IPS DF 6.9 (cell line): ENCODE measurements at regions not wholly inside any gene's neighbourhood (a gene's known extent, or its start where the extent isn't known, plus 50 kb on each side); places are given as distances from the start of the nearest gene placed in this dataset.

ENCODE experiments used
- DNase-seq: peaks from one replicate; pipeline ENCODE4 v3.0.0-alpha.2; 2013; ENCODE audit warnings: low read depth, low spot score
- H3K27ac ChIP-seq: one replicate; pipeline ENCODE4 v1.5.1; 2013; ENCODE audit warnings: low read length, control low read depth
- H3K27me3 ChIP-seq: 2 replicates; pipeline ENCODE4 v1.6.1; 2013; ENCODE audit warnings: mild to moderate bottlenecking, low read length; ENCODE audit not compliant: control insufficient read depth, insufficient read depth
- H3K36me3 ChIP-seq: 2 replicates; pipeline ENCODE4 v1.6.1; 2013; ENCODE audit warnings: low read length; ENCODE audit not compliant: control insufficient read depth, insufficient read depth
- H3K4me1 ChIP-seq: 2 replicates; pipeline ENCODE4 v1.6.1; 2013; ENCODE audit warnings: low read length; ENCODE audit not compliant: control insufficient read depth, insufficient read depth
- H3K4me3 ChIP-seq: 2 replicates; pipeline ENCODE4 v1.5.1; 2013; ENCODE audit warnings: mild to moderate bottlenecking, low read length
- H3K9me3 ChIP-seq: 2 replicates; pipeline ENCODE4 v1.6.1; 2013; ENCODE audit warnings: low read length, inconsistent platforms; ENCODE audit not compliant: control insufficient read depth, insufficient read depth
- WGBS: extraction: QIAGEN DNeasy Blood & Tissue Kit; methylation state at CpG from one replicate; pipeline ENCODE4 v1.1.7; 2013; ENCODE audit warnings: mixed read lengths, missing lambda C conversion rate; ENCODE audit not compliant: insufficient read length, insufficient coverage; 5-methylcytosine and 5-hydroxymethylcytosine counted together

DNA sequence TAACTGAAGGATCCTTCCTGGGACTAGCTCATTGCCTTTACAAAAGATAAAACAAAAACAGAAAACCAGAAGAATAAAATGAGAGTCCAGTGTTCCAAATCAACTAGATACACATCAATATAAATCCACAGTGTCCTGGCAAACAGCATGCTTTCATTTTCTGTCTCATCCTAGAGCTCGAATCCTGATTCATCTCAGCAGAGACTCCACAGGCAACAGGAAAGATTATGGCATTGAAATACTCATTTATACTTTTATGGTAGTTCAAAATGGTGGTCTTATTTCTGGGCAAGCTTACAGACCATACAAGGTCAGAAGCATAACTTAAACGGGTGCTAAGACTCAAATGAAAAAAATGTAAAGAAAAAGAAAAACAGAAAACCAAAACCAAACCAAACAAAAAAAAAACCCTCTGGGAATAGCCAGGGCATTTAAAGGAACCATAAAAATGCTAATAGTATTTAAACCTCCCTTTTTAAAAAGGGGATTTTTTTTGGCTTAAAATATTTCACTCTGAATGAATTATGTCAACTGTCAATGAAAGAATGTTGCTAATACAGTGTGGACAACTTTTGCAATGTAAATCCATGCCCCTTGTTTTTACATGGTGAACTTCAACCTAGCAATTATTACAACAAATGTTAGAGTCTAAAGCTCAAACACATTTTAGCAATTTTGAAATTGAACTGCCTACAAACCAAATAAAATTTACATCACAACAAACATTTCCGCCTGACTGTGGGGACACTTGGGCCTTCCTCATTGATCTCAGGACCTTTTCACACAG is 57.9 kb downstream of the GPR101 start:
- no CpG with 5 or more reads among the region's 3 CpGs for WGBS
- H3K27ac ChIP-seq, result no peak overlapping the region
- no peaks in the 10 kb centered on the region for H3K27me3 ChIP-seq
- H3K36me3 ChIP-seq, result no peaks in the 10 kb centered on the region
- DNase-seq, result no peak
- H3K4me3 ChIP-seq, result no peak overlapping the region
- H3K9me3 ChIP-seq, result no peaks in the 10 kb centered on the region
- no peaks in the 10 kb centered on the region for H3K4me1 ChIP-seq

DNA sequence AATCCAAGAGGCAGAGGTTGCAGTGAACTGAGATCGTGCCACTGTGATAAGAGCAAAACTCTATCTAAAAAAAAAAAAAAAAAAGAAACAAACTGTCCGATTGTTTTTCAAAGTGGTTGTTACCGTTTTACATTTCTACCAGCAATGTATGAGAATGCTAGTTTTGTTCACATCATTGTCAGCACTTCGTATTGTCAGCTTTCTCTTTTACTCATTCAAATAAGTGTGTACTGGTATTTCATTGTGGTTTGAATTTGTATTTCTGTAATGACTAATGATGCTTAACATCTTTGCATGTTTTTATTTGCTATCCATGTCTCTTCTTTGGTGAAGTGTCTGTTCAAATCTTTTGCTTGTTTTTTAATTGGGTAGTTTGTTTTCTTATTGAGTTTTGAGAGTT is 65.8 kb downstream of the GPR101 start:
- DNase-seq, result no peak
- H3K4me1 ChIP-seq, result no peaks in the 10 kb centered on the region
- H3K27ac ChIP-seq, result no peak overlapping the region
- no CpG with 5 or more reads among the region's 4 CpGs for WGBS
- H3K27me3 ChIP-seq, result no peaks in the 10 kb centered on the region
- no peaks in the 10 kb centered on the region for H3K9me3 ChIP-seq
- H3K36me3 ChIP-seq, result no peaks in the 10 kb centered on the region
- no peak overlapping the region for H3K4me3 ChIP-seq

DNA sequence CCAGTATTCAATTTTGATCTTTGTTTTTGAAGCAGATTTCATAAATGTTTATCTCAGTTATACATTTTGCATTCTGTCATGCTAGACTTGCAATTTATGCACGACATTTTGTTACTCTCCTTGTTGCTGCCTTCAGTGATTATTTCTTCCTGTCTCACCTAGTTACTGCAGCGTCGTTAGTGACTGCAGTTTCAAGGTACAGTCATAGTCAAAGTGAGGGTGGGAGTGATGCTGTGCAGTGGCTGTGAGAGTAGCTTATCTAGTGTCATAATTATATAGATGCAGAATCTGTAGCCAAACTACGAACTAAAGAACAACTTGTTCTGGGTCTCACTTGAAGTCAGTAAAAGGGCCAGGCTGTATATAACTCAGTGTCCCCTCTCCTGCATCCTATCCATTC is 69.8 kb downstream of the GPR101 start:
- no CpG with 5 or more reads among the region's 4 CpGs for WGBS
- DNase-seq, result no peak
- Histone ChIP-seq H3K9me3 (no peaks in the 10 kb centered on the region), H3K4me1 (no peaks in the 10 kb centered on the region), H3K36me3 (no peaks in the 10 kb centered on the region), H3K27me3 (no peaks in the 10 kb centered on the region), H3K4me3 (no peak overlapping the region), H3K27ac (no peak overlapping the region)

DNA sequence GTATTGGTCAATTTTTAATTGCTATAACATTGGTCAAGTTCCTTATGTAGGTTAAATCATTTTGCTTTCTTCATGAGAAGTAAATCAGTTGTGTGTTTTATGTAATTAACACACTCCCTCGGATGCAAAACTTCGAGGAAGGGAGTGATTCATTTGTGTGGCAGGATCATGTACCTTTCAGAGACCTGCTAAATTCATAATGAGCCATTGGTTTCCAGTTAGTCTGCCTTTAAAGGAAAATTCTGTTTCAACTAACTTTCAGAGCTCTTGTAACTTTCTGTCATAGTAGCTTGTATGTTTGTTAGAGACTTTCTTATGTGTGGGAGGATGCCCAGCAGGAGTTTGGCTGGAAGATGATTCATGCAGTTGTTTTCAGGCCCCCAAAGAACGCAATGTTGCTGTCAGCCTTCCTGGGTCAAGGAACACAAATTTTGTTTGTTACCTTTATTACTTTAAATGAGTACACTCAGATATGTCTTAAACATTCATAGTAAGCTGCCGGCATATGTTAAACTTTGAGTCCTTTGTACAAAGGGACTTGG is 72.1 kb downstream of the GPR101 start:
- no peaks in the 10 kb centered on the region for H3K36me3 ChIP-seq
- DNase-seq, result no peak
- H3K27ac ChIP-seq, result no peak overlapping the region
- no peaks in the 10 kb centered on the region for H3K4me1 ChIP-seq
- H3K27me3 ChIP-seq, result no peaks in the 10 kb centered on the region
- H3K9me3 ChIP-seq, result no peaks in the 10 kb centered on the region
- WGBS, result no CpG with 5 or more reads among the region's 4 CpGs
- no peak overlapping the region for H3K4me3 ChIP-seq

DNA sequence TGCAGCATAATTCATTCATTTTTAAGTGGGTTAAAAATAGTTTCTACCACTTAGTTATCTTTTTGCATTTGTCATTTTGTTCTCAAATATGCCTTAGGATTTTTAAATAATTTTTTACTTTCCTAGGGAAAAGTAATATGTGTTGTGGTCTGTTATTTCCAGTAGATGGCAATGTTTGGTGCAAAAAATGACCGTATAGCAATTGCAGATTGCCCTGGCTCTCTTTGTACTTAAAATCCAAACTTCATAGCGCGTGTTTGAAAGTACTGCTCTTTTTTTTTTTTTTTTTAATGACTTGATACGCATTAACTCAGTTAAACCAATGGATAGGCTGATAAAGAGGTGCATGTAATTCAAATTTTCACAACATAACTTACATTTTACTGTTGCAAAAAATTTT is 74.4 kb upstream of the RBMX start:
- no peaks in the 10 kb centered on the region for H3K36me3 ChIP-seq
- no peaks in the 10 kb centered on the region for H3K4me1 ChIP-seq
- DNase-seq, result no peak
- H3K4me3 ChIP-seq, result no peak overlapping the region
- H3K27ac ChIP-seq, result no peak overlapping the region
- H3K9me3 ChIP-seq, result no peaks in the 10 kb centered on the region
- no CpG with 5 or more reads among the region's 4 CpGs for WGBS
- H3K27me3 ChIP-seq, result no peaks in the 10 kb centered on the region

DNA sequence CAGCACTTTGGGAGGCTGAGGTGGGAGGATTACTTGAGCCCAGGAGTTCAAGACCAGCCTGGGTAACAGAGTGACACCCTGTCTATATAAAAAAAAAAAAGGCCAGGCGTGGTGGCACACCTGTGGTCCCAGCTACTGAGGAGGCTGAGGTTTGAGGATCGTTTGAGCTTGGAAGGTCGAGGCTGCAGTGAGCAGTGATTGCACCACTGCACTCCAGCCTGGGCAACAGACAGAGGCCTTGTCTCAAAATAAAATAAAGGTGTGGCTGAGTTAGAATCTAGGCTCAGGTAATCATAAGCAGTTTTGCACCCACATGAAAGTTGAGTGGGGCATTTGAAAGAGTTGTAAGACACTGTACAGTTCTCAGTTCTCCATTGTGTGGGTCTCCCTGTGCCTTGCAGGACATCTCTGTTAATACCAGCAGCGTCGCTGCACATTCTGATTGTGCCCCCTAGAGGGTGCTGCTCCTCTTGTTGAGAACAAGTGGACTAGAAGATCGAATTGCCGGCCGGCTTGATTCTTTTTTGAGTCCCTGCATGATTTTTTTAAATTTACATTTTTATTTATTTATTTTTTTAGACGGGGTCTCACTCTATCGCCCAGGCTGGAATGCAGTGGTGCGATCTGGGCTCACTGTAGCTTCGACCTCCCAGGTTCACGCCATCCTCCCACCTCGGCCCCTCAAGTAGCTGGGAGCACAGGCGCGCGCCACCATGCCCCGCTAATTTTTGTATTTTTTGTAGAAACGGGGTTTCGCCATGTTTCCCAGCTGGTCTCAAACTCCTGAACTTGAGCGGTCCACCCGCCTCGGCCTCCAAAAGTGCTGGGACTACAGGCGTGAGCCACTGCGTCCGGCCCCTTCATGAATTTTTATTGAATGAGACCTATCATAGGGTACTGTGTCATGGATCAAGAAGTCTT is 73.6 kb upstream of the RBMX start:
- Histone ChIP-seq H3K9me3 (no peaks in the 10 kb centered on the region), H3K27ac (no peak overlapping the region), H3K4me3 (no peak overlapping the region), H3K27me3 (no peaks in the 10 kb centered on the region), H3K36me3 (no peaks in the 10 kb centered on the region), H3K4me1 (no peaks in the 10 kb centered on the region)
- no CpG with 5 or more reads among the region's 26 CpGs for WGBS
- DNase-seq, result peak; percentile 35

DNA sequence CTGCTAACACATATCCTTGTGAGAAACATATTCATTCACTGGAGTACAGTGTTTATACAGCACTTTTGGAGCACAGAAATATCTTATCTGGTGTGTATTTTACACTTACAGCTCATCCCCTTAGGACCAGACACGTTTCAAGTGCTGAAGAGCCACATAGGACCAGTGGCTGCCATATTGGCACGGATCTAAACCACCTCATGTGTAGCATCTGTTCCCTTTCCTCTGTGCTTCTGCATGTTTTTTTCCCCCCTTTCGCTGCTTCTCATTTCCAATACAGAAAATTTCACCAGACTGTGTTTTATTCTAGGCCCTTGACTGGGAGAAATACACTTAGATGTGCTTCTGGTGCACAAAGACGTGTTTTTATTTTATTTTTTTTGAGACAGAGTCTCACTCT is 69.7 kb upstream of the RBMX start:
- Histone ChIP-seq H3K4me3 (no peak overlapping the region), H3K27ac (no peak overlapping the region), H3K9me3 (no peaks in the 10 kb centered on the region), H3K27me3 (no peaks in the 10 kb centered on the region), H3K36me3 (no peaks in the 10 kb centered on the region), H3K4me1 (no peaks in the 10 kb centered on the region)
- DNase-seq, result no peak
- no CpG with 5 or more reads among the region's 4 CpGs for WGBS

DNA sequence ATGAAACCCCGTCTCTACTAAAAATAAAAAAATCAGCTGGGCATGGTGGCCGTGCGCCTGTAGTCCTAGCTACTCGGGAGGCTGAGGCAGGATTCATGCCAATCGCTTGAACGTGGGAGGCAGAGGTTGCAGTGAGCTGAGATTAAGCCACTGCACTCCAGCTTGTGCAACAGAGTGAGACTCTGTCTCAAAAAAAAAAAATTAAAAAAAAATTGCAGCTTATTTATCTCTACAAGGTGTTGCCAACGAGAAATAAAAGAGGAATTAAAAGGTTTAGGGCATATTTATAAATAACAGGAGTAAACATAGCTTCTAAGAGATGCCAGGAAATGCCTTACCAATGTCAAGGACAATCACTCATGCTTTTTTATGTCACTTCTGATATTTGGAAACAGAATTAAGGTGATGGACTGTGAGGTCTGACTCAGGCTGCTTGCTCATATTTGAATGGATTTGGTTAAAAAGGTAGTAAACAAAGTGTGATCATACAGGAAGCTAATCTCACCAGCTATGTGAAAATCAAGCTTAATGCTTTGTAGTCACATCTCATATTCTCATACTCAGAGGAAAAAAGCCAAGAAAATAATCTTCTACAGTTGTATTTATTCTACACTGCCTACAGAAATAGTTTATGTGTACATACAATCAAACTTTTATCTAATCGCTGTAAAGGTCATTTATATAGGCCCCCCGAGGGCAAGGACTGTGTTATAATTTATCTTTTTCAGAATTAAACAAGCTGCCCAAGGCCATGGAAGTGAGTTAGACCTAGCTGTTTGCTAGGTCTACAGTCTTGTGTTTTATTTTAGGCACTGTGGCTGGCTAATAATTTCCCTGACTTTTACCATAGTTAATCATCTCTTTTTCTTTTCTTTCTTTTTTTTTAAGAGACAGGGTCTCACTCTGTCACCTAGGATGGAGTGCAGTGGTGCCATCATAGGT is 61.1 kb upstream of the RBMX start:
- Histone ChIP-seq H3K27ac (no peak overlapping the region), H3K4me3 (no peak overlapping the region), H3K4me1 (no peaks in the 10 kb centered on the region), H3K36me3 (no peaks in the 10 kb centered on the region), H3K9me3 (no peaks in the 10 kb centered on the region), H3K27me3 (no peaks in the 10 kb centered on the region)
- no CpG with 5 or more reads among the region's 9 CpGs for WGBS
- no peak for DNase-seq

DNA sequence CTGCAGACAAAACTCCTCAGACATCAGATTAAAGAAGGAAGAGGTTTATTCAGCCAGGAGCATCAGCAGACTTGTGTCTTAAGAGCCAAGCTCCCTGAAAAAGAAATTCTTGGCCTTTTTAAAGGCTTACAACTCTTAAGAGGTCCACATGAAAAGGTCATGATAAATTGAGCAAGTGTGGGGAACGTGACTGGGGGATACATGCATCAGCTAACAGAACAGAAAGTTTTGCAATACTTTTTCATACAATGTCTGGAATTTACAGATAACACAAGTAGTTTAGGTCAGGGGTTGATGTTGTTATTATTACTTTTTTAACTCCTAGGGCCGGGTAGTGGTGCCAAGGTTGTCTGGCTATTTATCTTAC is 55.6 kb upstream of the RBMX start:
- no CpG with 5 or more reads among the region's 2 CpGs for WGBS
- no peaks in the 10 kb centered on the region for H3K9me3 ChIP-seq

More for the DNA sequence above, 55.6 kb upstream of the RBMX start:
- H3K4me3 ChIP-seq, result no peak overlapping the region
- no peak overlapping the region for H3K27ac ChIP-seq
- H3K36me3 ChIP-seq, result no peaks in the 10 kb centered on the region
- H3K27me3 ChIP-seq, result no peaks in the 10 kb centered on the region
- no peaks in the 10 kb centered on the region for H3K4me1 ChIP-seq
- DNase-seq, result no peak
